Large intestine (tissue), 3 donors: ENCODE measurements at regions not wholly inside any gene's neighbourhood (a gene's known extent, or its start where the extent isn't known, plus 50 kb on each side); places are given as distances from the start of the nearest gene placed in this dataset.

ENCODE experiments used
- DNase-seq, 2 donors: peaks; one replicate each; pipeline versions ENCODE4 v3.0.0 to v3.0.0-alpha.2; 2013
- H3K27ac ChIP-seq: one replicate; pipeline ENCODE4 v1.5.1; 2013; ENCODE audit warnings: low read length
- H3K27me3 ChIP-seq: 2 replicates; pipeline ENCODE4 v1.6.1; 2013; ENCODE audit warnings: low read length; ENCODE audit not compliant: control insufficient read depth, insufficient read depth
- H3K36me3 ChIP-seq: 2 replicates; pipeline ENCODE4 v1.6.1; 2013; ENCODE audit warnings: low read length; ENCODE audit not compliant: control insufficient read depth, insufficient read depth
- H3K4me1 ChIP-seq: one replicate; pipeline ENCODE4 v1.6.1; 2013; ENCODE audit warnings: low read length; ENCODE audit not compliant: control insufficient read depth, insufficient read depth
- H3K4me3 ChIP-seq: one replicate; pipeline ENCODE4 v1.5.1; 2013; ENCODE audit warnings: low read length
- H3K9me3 ChIP-seq: one replicate; pipeline ENCODE4 v1.6.1; 2013; ENCODE audit warnings: mild to moderate bottlenecking, low read depth, low read length, moderate library complexity; ENCODE audit not compliant: control insufficient read depth
- WGBS: methylation state at CpG from one replicate; pipeline ENCODE4 v1.1.5; 2013; ENCODE audit warnings: low lambda C conversion rate; ENCODE audit not compliant: insufficient coverage; 5-methylcytosine and 5-hydroxymethylcytosine counted together

- no peaks in the 10 kb centered on the region for H3K27me3 ChIP-seq
- H3K9me3 ChIP-seq: peaks cover 4% of the 10 kb centered on the region
- no peaks in the 10 kb centered on the region for H3K4me1 ChIP-seq
- no peak overlapping the region for H3K27ac ChIP-seq
- no peak overlapping the region for H3K4me3 ChIP-seq
- no peak for DNase-seq
- no peaks in the 10 kb centered on the region for H3K36me3 ChIP-seq
These were observed 74.9 kb upstream of the CELF4 start for GRCh38 chr18:37640504-37640903.

- H3K27ac ChIP-seq: no peak overlapping the region
- H3K36me3 ChIP-seq: no peaks in the 10 kb centered on the region
- no peaks in the 10 kb centered on the region for H3K4me1 ChIP-seq
- H3K4me3 ChIP-seq: no peak overlapping the region
- no peaks in the 10 kb centered on the region for H3K27me3 ChIP-seq
- 80% methylated on average over 1 of the region's 3 CpGs for WGBS
- no peaks in the 10 kb centered on the region for H3K9me3 ChIP-seq
- DNase-seq: no peak
These were observed 74.2 kb upstream of the CELF4 start for GRCh38 chr18:37639846-37640245.

DNA sequence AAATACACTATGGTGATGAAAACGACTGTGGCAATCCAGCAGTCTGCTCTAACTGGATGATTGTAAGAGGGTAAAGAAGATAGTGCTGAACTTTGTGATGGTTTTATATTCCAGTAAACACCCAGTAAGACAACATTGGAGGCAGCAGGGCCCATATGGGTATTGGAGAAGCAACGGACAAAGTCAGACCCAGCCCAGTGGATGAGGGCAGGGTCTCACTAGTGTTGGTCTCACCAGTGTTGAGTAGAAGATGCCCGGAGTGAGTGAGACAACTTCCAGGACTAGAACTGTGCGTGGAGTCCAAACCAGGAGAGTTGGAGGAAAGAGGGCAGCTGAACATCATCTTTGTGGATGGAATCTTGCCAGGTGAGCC is 71.9 kb upstream of the CELF4 start:
- H3K9me3 ChIP-seq: no peaks in the 10 kb centered on the region
- no peaks in the 10 kb centered on the region for H3K27me3 ChIP-seq
- no peak overlapping the region for H3K4me3 ChIP-seq
- H3K4me1 ChIP-seq: no peaks in the 10 kb centered on the region
- WGBS: no CpG with 5 or more reads among the region's 4 CpGs
- no peak overlapping the region for H3K27ac ChIP-seq
- no peaks in the 10 kb centered on the region for H3K36me3 ChIP-seq
- DNase-seq: no peak

DNA sequence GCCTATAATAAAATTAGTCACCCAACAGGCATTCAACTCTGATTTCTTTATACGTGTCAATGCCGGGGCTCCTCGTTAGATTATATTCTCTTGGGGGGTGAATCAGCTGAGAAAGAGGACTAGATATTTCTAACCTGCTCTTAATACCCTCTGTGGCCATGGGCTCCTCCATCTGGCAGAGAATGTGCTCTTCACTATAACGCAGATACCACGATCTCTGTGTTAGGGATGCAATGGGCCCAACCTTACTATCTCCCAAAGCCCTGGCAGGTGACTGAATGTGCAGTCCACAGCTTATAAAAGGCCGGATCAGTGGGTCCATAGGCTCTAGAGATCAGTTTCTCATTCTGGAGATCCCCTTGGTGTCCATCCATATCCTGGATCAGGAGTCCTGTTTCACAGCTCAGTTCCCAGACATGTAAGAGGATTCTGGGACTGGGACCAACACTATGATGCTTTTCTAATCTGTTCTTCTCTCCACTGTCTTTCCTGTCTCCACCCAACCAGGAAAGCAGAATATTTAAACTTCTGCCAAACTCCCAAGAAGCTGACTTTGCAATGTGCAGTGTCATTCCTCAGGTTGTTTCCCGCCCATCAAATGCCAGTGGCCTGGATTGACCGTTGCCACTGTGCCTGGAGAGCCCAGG is 71.4 kb upstream of the CELF4 start:
- H3K36me3 ChIP-seq: no peaks in the 10 kb centered on the region
- no peaks in the 10 kb centered on the region for H3K27me3 ChIP-seq
- H3K9me3 ChIP-seq: no peaks in the 10 kb centered on the region
- no peak overlapping the region for H3K4me3 ChIP-seq
- no CpG with 5 or more reads among the region's 8 CpGs for WGBS
- no peaks in the 10 kb centered on the region for H3K4me1 ChIP-seq
- no peak overlapping the region for H3K27ac ChIP-seq
- no peak for DNase-seq

DNA sequence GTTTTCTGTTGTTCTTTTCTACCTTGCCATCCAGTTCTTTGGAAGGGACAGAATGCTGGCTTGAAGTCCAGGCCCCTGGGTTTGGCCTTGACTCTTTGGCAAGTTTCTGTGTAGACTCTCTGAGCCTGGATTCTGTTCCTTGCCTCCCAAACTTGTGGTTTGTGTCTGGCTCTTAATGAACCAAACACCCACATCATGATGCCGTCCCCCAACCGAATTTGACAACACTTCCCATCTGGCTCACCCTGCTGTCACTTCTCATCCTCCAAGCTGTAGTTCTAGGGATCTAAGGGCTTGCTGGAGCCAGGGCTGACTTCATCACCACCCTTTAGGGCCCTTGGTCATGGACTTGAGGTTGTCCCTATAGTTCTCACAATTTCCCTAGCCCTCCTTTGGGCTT is 68.9 kb upstream of the CELF4 start:
- no peak overlapping the region for H3K4me3 ChIP-seq
- no peaks in the 10 kb centered on the region for H3K9me3 ChIP-seq
- no peaks in the 10 kb centered on the region for H3K36me3 ChIP-seq
- WGBS: no CpG with 5 or more reads among the region's 2 CpGs
- H3K27me3 ChIP-seq: no peaks in the 10 kb centered on the region
- no peak overlapping the region for H3K27ac ChIP-seq
- DNase-seq: no peak
- no peaks in the 10 kb centered on the region for H3K4me1 ChIP-seq

DNA sequence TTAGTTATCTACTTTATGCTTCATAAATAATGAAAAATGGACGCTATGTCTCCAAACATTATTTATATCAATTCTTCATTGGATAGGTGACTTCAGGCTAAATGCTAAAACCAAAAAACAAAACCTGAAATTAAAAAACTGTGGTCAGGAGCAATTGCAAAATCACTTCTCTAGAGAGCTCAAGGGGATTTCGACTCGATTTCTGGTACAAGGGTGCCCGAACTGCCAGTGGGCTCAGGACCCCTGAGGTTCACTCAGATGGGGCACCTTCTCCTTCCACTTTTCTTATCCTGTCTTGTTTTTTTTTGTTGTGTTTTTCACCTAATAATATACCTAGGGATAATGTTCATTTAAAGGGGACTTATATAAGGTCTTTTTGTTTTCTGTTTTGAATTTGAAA is 65.8 kb upstream of the CELF4 start:
- Histone ChIP-seq H3K36me3 (no peaks in the 10 kb centered on the region), H3K4me3 (no peak overlapping the region), H3K4me1 (no peaks in the 10 kb centered on the region), H3K9me3 (no peaks in the 10 kb centered on the region), H3K27ac (no peak overlapping the region), H3K27me3 (no peaks in the 10 kb centered on the region)
- DNase-seq: no peak
- 97% methylated on average over 4 of the region's 4 CpGs for WGBS

- no peak overlapping the region for H3K27ac ChIP-seq
- WGBS: no CpG with 5 or more reads among the region's 2 CpGs
- H3K36me3 ChIP-seq: no peaks in the 10 kb centered on the region
- no peak overlapping the region for H3K4me3 ChIP-seq
- no peaks in the 10 kb centered on the region for H3K4me1 ChIP-seq
- DNase-seq: no peak
- H3K9me3 ChIP-seq: no peaks in the 10 kb centered on the region
- no peaks in the 10 kb centered on the region for H3K27me3 ChIP-seq
These were observed 64.7 kb upstream of the CELF4 start for GRCh38 chr18:37630334-37630733.

GRCh38 chr18:37628470-37629220 is 63.0 kb upstream of the CELF4 start:
- no peak overlapping the region for H3K27ac ChIP-seq
- H3K4me1 ChIP-seq: no peaks in the 10 kb centered on the region
- H3K27me3 ChIP-seq: no peaks in the 10 kb centered on the region
- whole genome bisulfite sequencing: no CpG with 5 or more reads among the region's 3 CpGs
- no peak overlapping the region for H3K4me3 ChIP-seq
- no peaks in the 10 kb centered on the region for H3K9me3 ChIP-seq
- no peak for DNase-seq
- no peaks in the 10 kb centered on the region for H3K36me3 ChIP-seq

GRCh38 chr18:37624318-37624717 is 58.7 kb upstream of the CELF4 start:
- Histone ChIP-seq H3K4me3 (no peak overlapping the region), H3K36me3 (no peaks in the 10 kb centered on the region), H3K4me1 (no peaks in the 10 kb centered on the region), H3K27ac (no peak overlapping the region), H3K27me3 (no peaks in the 10 kb centered on the region), H3K9me3 (no peaks in the 10 kb centered on the region)
- no CpG with 5 or more reads among the region's 2 CpGs for WGBS
- no peak for DNase-seq

- Histone ChIP-seq H3K27ac (no peak overlapping the region), H3K9me3 (no peaks in the 10 kb centered on the region), H3K4me1 (no peaks in the 10 kb centered on the region), H3K27me3 (no peaks in the 10 kb centered on the region), H3K36me3 (no peaks in the 10 kb centered on the region), H3K4me3 (no peak overlapping the region)
- DNase-seq: no peak
- no CpG with 5 or more reads among the region's 4 CpGs for WGBS
These were observed 54.4 kb upstream of the CELF4 start for GRCh38 chr18:37619964-37620363.

DNA sequence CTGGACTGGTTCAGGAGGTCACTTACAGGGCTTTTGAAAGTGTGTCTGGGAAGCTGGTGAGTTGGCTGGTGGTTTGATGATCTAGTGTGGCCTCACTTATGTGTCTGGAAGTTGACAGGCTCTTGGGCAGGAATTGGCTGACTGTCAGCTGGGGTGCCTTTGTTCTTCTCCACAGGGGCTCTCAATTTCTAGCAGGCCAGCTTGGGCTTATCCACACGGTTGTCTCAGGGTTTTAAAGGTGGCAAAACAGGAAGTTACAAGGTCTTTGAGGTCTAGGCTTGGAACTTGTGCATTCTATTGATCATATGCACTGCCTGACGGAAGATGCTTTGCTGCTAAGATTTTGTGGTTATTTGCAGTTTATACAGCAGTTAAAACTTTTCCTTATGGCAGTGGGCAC is 52.0 kb upstream of the CELF4 start:
- Histone ChIP-seq H3K4me1 (no peaks in the 10 kb centered on the region), H3K27me3 (no peaks in the 10 kb centered on the region), H3K27ac (no peak overlapping the region), H3K36me3 (no peaks in the 10 kb centered on the region), H3K4me3 (no peak overlapping the region), H3K9me3 (no peaks in the 10 kb centered on the region)
- no peak for DNase-seq
- no CpG with 5 or more reads among the region's 2 CpGs for WGBS
